ENCODE measurements at regions not wholly inside any gene's neighbourhood (a gene's known extent, or its start where the extent isn't known, plus 50 kb on each side); places are given as distances from the start of the nearest gene placed in this dataset.

DNA sequence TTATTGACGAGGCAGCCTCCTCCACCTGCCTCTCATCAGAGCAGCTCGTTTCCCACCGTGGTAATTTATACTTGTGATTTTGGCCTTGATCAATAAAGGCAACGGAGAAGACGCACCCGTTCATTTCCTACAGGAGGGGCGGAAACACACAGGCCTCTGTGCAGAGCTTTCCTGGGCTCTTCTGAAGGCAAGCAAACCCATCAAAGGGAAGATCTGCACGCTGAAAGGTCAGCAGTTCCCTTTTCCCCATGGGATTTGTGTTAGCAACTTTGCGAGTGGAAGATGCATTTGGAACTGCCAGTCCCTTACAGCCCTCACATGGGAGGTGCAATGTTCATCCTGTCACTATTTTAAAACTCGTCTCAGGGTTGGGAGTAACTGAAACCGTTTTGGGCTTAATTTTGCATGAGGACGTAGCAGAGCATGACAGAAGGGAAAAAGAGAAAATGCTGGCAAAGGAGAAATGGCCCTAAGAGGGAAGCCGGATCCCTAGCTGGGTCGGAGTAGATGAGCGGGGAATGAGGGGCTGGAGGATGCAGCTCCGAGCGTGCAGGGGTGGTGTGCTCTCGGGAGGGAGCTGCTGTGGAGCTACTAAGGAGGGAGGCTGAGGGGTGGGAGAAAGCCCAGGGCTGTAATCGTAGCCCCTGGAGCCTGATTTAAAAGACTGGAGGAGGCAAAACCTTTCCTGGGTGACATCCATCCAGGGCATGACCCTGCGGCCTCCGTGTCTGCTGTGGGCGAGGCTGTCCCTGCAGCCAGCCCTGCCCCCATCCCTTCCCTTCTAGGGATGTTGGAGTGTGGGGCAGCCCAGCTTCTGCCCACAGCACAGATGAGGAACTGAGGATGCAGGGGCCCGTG lies 111.1 kb upstream of the FAM20C start:
- no peak for TF ChIP-seq KDM5A (IDR thresholded peaks at IDR 0.05; ENCODE audit: low read length)
- no peak for TF ChIP-seq PHF8 (conservative IDR thresholded peaks at IDR 0.05; ENCODE audit: low read depth, low read length)
- no peak for TF ChIP-seq BRCA1 (IDR thresholded peaks at IDR 0.05; ENCODE audit: low read depth, low read length)

Measured in H1 (cell line).